ENCODE measurements at regions not wholly inside any gene's neighbourhood (a gene's known extent, or its start where the extent isn't known, plus 50 kb on each side); places are given as distances from the start of the nearest gene placed in this dataset.

- Histone ChIP-seq H3K27me3 (no peaks in the 10 kb centered on the region), H3K4me1 (no peaks in the 10 kb centered on the region), H3K4me3 (no peak overlapping the region), H3K9me3 (no peaks in the 10 kb centered on the region), H3K36me3 (no peaks in the 10 kb centered on the region), H3K27ac (no peak overlapping the region)
- ATAC-seq, result no peak
- 90% methylated on average over 4 of the region's 6 CpGs; no CpG with 5 or more reads in 1 of the 2 donors for WGBS, 2 donors (ENCODE audit: low coverage in 1 of 2)
- TF ChIP-seq POLR2AphosphoS5 (IDR thresholded peaks at IDR 0.05) (no peak), POLR2A (IDR thresholded peaks at IDR 0.05) (no peak), CTCF (IDR thresholded peaks at IDR 0.05) (no peak), EP300 (IDR thresholded peaks at IDR 0.05) (no peak)
These were observed 69.5 kb upstream of the CHST15 start for GRCh38 chr10:124162774-124163354.

GRCh38 chr10:124162136-124162535 lies 68.7 kb upstream of the CHST15 start:
- no peak for ATAC-seq
- Histone ChIP-seq H3K4me1 (peaks cover 0 to 7% (median 5%) of the 10 kb centered on the region in 3 donors), H3K4me3 (no peak overlapping the region), H3K27ac (no peak overlapping the region), H3K9me3 (no peaks in the 10 kb centered on the region), H3K27me3 (no peaks in the 10 kb centered on the region), H3K36me3 (no peaks in the 10 kb centered on the region)
- no peak for TF ChIP-seq CTCF (IDR thresholded peaks at IDR 0.05)
- no peak for TF ChIP-seq EP300 (IDR thresholded peaks at IDR 0.05)
- TF ChIP-seq POLR2AphosphoS5 (IDR thresholded peaks at IDR 0.05), result no peak
- TF ChIP-seq POLR2A (IDR thresholded peaks at IDR 0.05), result no peak
- 84 to 97% methylated on average over 3 to 6 of the region's 6 CpGs for WGBS, 2 donors (ENCODE audit: low coverage in 1 of 2)

GRCh38 chr10:124161601-124162000 lies 68.2 kb upstream of the CHST15 start:
- Histone ChIP-seq H3K4me1 (peaks cover 0 to 13% (median 11%) of the 10 kb centered on the region in 3 donors), H3K9me3 (no peaks in the 10 kb centered on the region), H3K36me3 (no peaks in the 10 kb centered on the region), H3K27ac (no peak overlapping the region), H3K4me3 (no peak overlapping the region), H3K27me3 (no peaks in the 10 kb centered on the region)
- WGBS, 2 donors (ENCODE audit: low coverage in 1 of 2), result 100% methylated on average over 1 of the region's 5 CpGs; no CpG with 5 or more reads in 1 of the 2 donors
- no peak for TF ChIP-seq POLR2A (IDR thresholded peaks at IDR 0.05)
- TF ChIP-seq CTCF (IDR thresholded peaks at IDR 0.05), result no peak
- no peak for TF ChIP-seq POLR2AphosphoS5 (IDR thresholded peaks at IDR 0.05)
- ATAC-seq, result no peak

GRCh38 chr10:124160943-124161582 lies 67.7 kb upstream of the CHST15 start:
- no peak for ATAC-seq
- Histone ChIP-seq H3K36me3 (no peaks in the 10 kb centered on the region), H3K27ac (no peak overlapping the region), H3K4me3 (no peak overlapping the region), H3K27me3 (no peaks in the 10 kb centered on the region), H3K4me1 (peaks cover 0 to 18% (median 16%) of the 10 kb centered on the region in 3 donors), H3K9me3 (no peaks in the 10 kb centered on the region)
- 59% methylated on average over 2 to 3 of the region's 13 CpGs for whole genome bisulfite sequencing, 2 donors (ENCODE audit: low coverage in 1 of 2)
- no peak for TF ChIP-seq EP300 (IDR thresholded peaks at IDR 0.05)
- TF ChIP-seq POLR2A (IDR thresholded peaks at IDR 0.05), result no peak
- no peak for TF ChIP-seq POLR2AphosphoS5 (IDR thresholded peaks at IDR 0.05)
- TF ChIP-seq CTCF (IDR thresholded peaks at IDR 0.05), result no peak

GRCh38 chr10:124160176-124160575 lies 66.8 kb upstream of the CHST15 start:
- TF ChIP-seq POLR2A (IDR thresholded peaks at IDR 0.05) (no peak), POLR2AphosphoS5 (IDR thresholded peaks at IDR 0.05) (no peak), CTCF (IDR thresholded peaks at IDR 0.05) (no peak), EP300 (IDR thresholded peaks at IDR 0.05) (no peak)
- ATAC-seq, result no peak

More at GRCh38 chr10:124160176-124160575, 66.8 kb upstream of the CHST15 start:
- 77% methylated on average over 3 of the region's 10 CpGs; no CpG with 5 or more reads in 1 of the 2 donors for WGBS, 2 donors (ENCODE audit: low coverage in 1 of 2)
- peaks cover 0 to 25% (median 21%) of the 10 kb centered on the region in 3 donors for H3K4me1 ChIP-seq
- no peak overlapping the region for H3K4me3 ChIP-seq
- H3K27ac ChIP-seq, result no peak overlapping the region
- no peaks in the 10 kb centered on the region for H3K9me3 ChIP-seq
- H3K36me3 ChIP-seq, result no peaks in the 10 kb centered on the region
- H3K27me3 ChIP-seq, result no peaks in the 10 kb centered on the region

Measured in gastroesophageal sphincter (tissue), 4 donors.